ENCODE measurements at regions not wholly inside any gene's neighbourhood (a gene's known extent, or its start where the extent isn't known, plus 50 kb on each side); places are given as distances from the start of the nearest gene placed in this dataset.

DNA sequence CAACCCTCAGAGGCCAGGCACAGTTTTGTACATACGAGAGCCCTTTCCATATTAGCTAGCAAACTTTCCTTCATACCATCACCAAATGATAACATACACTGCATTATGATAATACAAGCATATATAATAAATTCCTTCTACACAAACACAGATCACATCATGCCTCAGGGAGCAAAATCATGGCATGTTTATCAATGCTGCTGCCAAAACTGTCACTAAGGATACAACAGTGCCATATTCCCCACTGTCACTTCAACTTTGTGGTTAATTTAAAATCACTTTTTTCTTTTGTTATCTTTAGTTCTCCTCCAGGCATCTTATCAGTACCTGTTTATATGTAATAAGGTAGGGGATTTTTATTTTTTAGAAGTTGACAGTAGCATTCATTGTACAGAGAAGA is 196.3 kb downstream of the EPM2A start:
- TF ChIP-seq, protein P1, sequence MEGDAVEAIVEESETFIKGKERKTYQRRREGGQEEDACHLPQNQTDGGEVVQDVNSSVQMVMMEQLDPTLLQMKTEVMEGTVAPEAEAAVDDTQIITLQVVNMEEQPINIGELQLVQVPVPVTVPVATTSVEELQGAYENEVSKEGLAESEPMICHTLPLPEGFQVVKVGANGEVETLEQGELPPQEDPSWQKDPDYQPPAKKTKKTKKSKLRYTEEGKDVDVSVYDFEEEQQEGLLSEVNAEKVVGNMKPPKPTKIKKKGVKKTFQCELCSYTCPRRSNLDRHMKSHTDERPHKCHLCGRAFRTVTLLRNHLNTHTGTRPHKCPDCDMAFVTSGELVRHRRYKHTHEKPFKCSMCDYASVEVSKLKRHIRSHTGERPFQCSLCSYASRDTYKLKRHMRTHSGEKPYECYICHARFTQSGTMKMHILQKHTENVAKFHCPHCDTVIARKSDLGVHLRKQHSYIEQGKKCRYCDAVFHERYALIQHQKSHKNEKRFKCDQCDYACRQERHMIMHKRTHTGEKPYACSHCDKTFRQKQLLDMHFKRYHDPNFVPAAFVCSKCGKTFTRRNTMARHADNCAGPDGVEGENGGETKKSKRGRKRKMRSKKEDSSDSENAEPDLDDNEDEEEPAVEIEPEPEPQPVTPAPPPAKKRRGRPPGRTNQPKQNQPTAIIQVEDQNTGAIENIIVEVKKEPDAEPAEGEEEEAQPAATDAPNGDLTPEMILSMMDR (IDR thresholded peaks at IDR 0.05; ENCODE audit: low read length), result no peak
- no peak for TF ChIP-seq EZH2 (optimal IDR thresholded peaks at IDR 0.05; ENCODE audit: low read depth, low read length)
